Liver (tissue), 8 donors: ENCODE measurements at regions not wholly inside any gene's neighbourhood (a gene's known extent, or its start where the extent isn't known, plus 50 kb on each side); places are given as distances from the start of the nearest gene placed in this dataset.
"Not testable (repeated sequence)": the region's sequence is repeated elsewhere in the genome, so short reads cannot be mapped to it uniquely, and the experiment has no call there.

Experiments
- DNase-seq: peaks from one replicate; pipeline ENCODE4 v3.0.0-alpha.2; 2017; ENCODE audit warnings: low spot score
- H3K27ac ChIP-seq, 2 donors: one replicate each; pipeline ENCODE4 v1.7.0; 2013; ENCODE audit warnings: inconsistent platforms in 2 of 2, low read length in 2 of 2, control low read depth in 1 of 2, low read depth in 1 of 2, mild to moderate bottlenecking in 1 of 2
- H3K27me3 ChIP-seq, 4 donors: one replicate each; pipeline versions ENCODE4 v1.6.1 to v1.7.0; 2013; ENCODE audit warnings: low read length in 3 of 4, inconsistent platforms in 1 of 4, mild to moderate bottlenecking in 1 of 4, moderate library complexity in 1 of 4; ENCODE audit not compliant: control insufficient read depth in 4 of 4, insufficient read depth in 4 of 4
- H3K36me3 ChIP-seq, 4 donors: one replicate each; pipeline versions ENCODE4 v1.6.1 to v1.7.0; 2013; ENCODE audit warnings: low read length in 3 of 4, mild to moderate bottlenecking in 3 of 4, low read depth in 1 of 4, moderate library complexity in 1 of 4; ENCODE audit not compliant: control insufficient read depth in 4 of 4, insufficient read depth in 3 of 4
- H3K4me1 ChIP-seq, 4 donors: one replicate each; pipeline versions ENCODE4 v1.6.1 to v1.7.0; 2013; ENCODE audit warnings: low read length in 3 of 4, mild to moderate bottlenecking in 3 of 4, moderate library complexity in 1 of 4; ENCODE audit not compliant: control insufficient read depth in 4 of 4, insufficient read depth in 4 of 4
- H3K4me3 ChIP-seq, 3 donors: one replicate each; pipeline versions ENCODE4 v1.6.1 to v1.7.0; 2013; ENCODE audit warnings: low read length in 3 of 3, control low read depth in 1 of 3, low read depth in 1 of 3, mild to moderate bottlenecking in 1 of 3
- H3K9ac ChIP-seq, 2 donors: one replicate each; pipeline ENCODE4 v1.7.0; 2013; ENCODE audit warnings: low read length in 2 of 2, mild to moderate bottlenecking in 2 of 2, moderate library complexity in 2 of 2, control low read depth in 1 of 2, low read depth in 1 of 2
- H3K9me3 ChIP-seq, 4 donors: one replicate each; pipeline versions ENCODE4 v1.6.1 to v1.7.0; 2013; ENCODE audit warnings: low read length in 3 of 4; ENCODE audit not compliant: control insufficient read depth in 4 of 4
- ATF3 ChIP-seq: IDR thresholded peaks from 2 replicates; pipeline ENCODE4 v1.6.1; 2016; ENCODE audit warnings: antibody characterized with exemption
- CTCF ChIP-seq: fragments of 150-350 bp; IDR thresholded peaks from 2 replicates; pipeline ENCODE4 v1.5.1; 2017; ENCODE audit warnings: improper control_type of control experiment, low read depth, low read length; ENCODE audit not compliant: missing input control
- FOXA1 ChIP-seq: IDR thresholded peaks from 2 replicates; pipeline ENCODE4 v1.6.1; 2016; ENCODE audit warnings: antibody characterized with exemption
- FOXA2 ChIP-seq: IDR thresholded peaks from 2 replicates; pipeline ENCODE4 v1.6.1; 2016; ENCODE audit warnings: antibody characterized with exemption
- HNF4G ChIP-seq: IDR thresholded peaks from 2 replicates; pipeline ENCODE4 v1.6.1; 2016; ENCODE audit warnings: antibody characterized with exemption
- JUND ChIP-seq, 2 donors: IDR thresholded peaks; 2 replicates each; pipeline ENCODE4 v1.6.1; 2016; ENCODE audit warnings: antibody characterized with exemption in 2 of 2
- NR2F2 ChIP-seq: IDR thresholded peaks from 2 replicates; pipeline ENCODE4 v1.6.1; 2016; ENCODE audit warnings: antibody characterized with exemption
- RAD21 ChIP-seq, 2 donors: IDR thresholded peaks; 2 replicates each; pipeline ENCODE4 v1.6.1; 2016; ENCODE audit warnings: antibody characterized with exemption in 2 of 2, mild to moderate bottlenecking in 2 of 2
- RXRA ChIP-seq, 2 donors: IDR thresholded peaks; 2 replicates each; pipeline ENCODE4 v1.6.1; 2017 to 2018; ENCODE audit warnings: antibody characterized with exemption in 2 of 2, mild to moderate bottlenecking in 1 of 2
- SP1 ChIP-seq: IDR thresholded peaks from 2 replicates; pipeline ENCODE4 v1.6.1; 2018; ENCODE audit warnings: antibody characterized with exemption, mild to moderate bottlenecking
- YY1 ChIP-seq: IDR thresholded peaks from 2 replicates; pipeline ENCODE4 v1.6.1; 2016; ENCODE audit warnings: antibody characterized with exemption, mild to moderate bottlenecking
- ZBTB33 ChIP-seq: IDR thresholded peaks from 2 replicates; pipeline ENCODE4 v1.6.1; 2016; ENCODE audit warnings: antibody characterized with exemption
- WGBS: extraction: QIAGEN DNeasy Blood & Tissue Kit; methylation state at CpG from one replicate; pipeline ENCODE4 v1.1.7; 2013; 5-methylcytosine and 5-hydroxymethylcytosine counted together
- TF ChIP-seq, protein P1 (sequence below): IDR thresholded peaks from 2 replicates; pipeline ENCODE4 v1.6.1; 2016; ENCODE audit warnings: antibody characterized with exemption
- donor health status: healthy.
- donor health status: healthy.
- donor health status: healthy.
- donor health status: healthy.
- donor health status: healthy.

- TF ChIP-seq ZBTB33, result no peak
- no peak for TF ChIP-seq HNF4G
- TF ChIP-seq JUND (IDR thresholded peaks at IDR 0.05), result no peak
- no peak for TF ChIP-seq RXRA (IDR thresholded peaks at IDR 0.05)
Measured at GRCh38 chr5:153938191-153938842, 100.4 kb downstream of the FAM114A2 start (continued).

- 83% methylated on average over 2 of the region's 2 CpGs for WGBS
- H3K9me3 ChIP-seq, result peaks cover 11 to 31% (median 23%) of the 10 kb centered on the region in 4 donors
Measured at GRCh38 chr5:153937661-153938060, 101.0 kb downstream of the FAM114A2 start.

GRCh38 chr5:153935151-153935550 is 103.6 kb downstream of the FAM114A2 start:
- not testable (repeated sequence) for H3K9ac ChIP-seq, H3K36me3 ChIP-seq, H3K27ac ChIP-seq, DNase-seq, H3K4me3 ChIP-seq, H3K27me3 ChIP-seq, H3K4me1 ChIP-seq
- H3K9me3 ChIP-seq, result peaks cover 5 to 18% (median 11%) of the 10 kb centered on the region in 4 donors
- 52% methylated on average over 2 of the region's 2 CpGs for WGBS

More at GRCh38 chr5:153937661-153938060, 101.0 kb downstream of the FAM114A2 start:
- H3K36me3 ChIP-seq, result no peaks in the 10 kb centered on the region
- H3K4me1 ChIP-seq, result no peaks in the 10 kb centered on the region
- TF ChIP-seq FOXA2 (no peak), FOXA1 (no peak), SP1 (no peak), JUND (IDR thresholded peaks at IDR 0.05) (no peak), YY1 (no peak), ATF3 (no peak), NR2F2 (no peak), RAD21 (IDR thresholded peaks at IDR 0.05) (no peak), ZBTB33 (no peak), RXRA (IDR thresholded peaks at IDR 0.05) (no peak), CTCF (no peak)
- TF ChIP-seq, protein P1, sequence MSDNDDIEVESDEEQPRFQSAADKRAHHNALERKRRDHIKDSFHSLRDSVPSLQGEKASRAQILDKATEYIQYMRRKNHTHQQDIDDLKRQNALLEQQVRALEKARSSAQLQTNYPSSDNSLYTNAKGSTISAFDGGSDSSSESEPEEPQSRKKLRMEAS, result no peak
- H3K27ac ChIP-seq, result no peak overlapping the region
- no peaks in the 10 kb centered on the region for H3K27me3 ChIP-seq
- H3K4me3 ChIP-seq, result no peak overlapping the region
- no peak for DNase-seq
- no peak overlapping the region for H3K9ac ChIP-seq
